VCaP (cell line): ENCODE measurements at regions not wholly inside any gene's neighbourhood (a gene's known extent, or its start where the extent isn't known, plus 50 kb on each side); places are given as distances from the start of the nearest gene placed in this dataset.
"Not testable (repeated sequence)": the region's sequence is repeated elsewhere in the genome, so short reads cannot be mapped to it uniquely, and the experiment has no call there.

Source experiments
- H3K27ac ChIP-seq: fragments of 450-650 bp; 2 replicates; pipeline ENCODE4 v1.5.1; 2017
- TF ChIP-seq, protein P1 (sequence below): fragments of 450-650 bp; conservative IDR thresholded peaks from 2 replicates; pipeline ENCODE4 v1.5.1; 2017; ENCODE audit warnings: mild to moderate bottlenecking, moderate library complexity

DNA sequence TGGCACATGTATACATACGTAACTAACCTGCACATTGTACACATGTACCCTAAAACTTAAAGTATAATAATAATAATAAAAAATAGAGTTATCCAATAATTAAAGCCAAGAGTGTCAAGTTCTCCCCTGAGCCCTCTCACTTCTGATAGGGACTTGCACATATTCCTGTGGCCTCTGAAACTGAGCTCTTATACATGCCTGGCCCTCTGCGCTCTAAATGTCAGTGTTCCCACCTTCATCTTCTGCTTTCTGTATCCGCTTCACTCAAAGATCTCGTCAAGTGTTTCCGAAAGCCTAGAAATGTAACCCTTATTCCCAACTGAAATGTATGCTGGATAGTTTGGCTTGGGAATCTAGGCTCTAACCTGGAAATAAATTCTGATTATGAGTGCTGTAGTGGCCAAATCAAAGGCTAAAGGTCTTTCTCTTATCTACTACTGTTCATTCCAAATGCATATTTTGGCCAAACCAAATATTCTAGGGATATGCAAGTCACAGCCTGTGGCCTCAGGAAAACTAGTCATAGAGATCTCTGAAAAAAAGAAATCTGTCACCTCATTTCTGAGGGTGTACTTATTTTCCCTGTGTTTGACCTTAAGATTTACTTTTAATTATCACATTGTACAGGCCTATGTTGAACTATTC lies 99.5 kb upstream of the LYPLAL1 start:
- TF ChIP-seq, protein P1, sequence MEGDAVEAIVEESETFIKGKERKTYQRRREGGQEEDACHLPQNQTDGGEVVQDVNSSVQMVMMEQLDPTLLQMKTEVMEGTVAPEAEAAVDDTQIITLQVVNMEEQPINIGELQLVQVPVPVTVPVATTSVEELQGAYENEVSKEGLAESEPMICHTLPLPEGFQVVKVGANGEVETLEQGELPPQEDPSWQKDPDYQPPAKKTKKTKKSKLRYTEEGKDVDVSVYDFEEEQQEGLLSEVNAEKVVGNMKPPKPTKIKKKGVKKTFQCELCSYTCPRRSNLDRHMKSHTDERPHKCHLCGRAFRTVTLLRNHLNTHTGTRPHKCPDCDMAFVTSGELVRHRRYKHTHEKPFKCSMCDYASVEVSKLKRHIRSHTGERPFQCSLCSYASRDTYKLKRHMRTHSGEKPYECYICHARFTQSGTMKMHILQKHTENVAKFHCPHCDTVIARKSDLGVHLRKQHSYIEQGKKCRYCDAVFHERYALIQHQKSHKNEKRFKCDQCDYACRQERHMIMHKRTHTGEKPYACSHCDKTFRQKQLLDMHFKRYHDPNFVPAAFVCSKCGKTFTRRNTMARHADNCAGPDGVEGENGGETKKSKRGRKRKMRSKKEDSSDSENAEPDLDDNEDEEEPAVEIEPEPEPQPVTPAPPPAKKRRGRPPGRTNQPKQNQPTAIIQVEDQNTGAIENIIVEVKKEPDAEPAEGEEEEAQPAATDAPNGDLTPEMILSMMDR: no peak
- no peak overlapping the region for H3K27ac ChIP-seq

GRCh38 chr1:219075121-219075879 lies 98.4 kb upstream of the LYPLAL1 start:
- TF ChIP-seq, protein P1: no peak
- no peak overlapping the region for H3K27ac ChIP-seq

DNA sequence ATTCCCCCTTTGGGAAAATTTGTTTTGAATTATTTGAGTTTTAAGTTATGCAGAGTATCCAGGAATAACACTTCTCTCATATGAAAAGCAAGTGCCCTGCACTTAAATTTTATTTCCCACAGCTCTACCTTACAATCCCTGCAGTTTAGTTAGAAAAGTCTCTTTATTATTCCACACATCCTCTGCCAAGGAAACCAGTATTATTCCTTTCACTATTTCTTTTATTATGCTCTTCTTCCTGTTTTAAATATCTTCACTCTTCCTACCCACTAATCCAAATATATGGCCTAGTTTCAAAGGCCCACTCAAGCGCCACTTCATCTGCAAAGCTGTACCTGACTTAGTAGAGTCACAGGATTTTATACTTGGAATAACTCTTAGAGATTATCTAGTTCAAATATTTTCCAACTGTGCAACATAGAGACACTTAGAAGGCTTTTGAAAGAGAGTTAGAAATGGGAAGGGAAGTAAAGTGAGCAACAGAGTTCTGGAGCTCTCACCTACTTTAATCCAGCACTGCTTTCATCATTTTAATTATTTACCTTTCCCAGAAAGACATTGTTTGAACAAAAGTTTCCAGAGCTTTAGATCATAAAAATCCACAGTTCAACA lies 97.2 kb upstream of the LYPLAL1 start:
- no peak overlapping the region for H3K27ac ChIP-seq
- TF ChIP-seq, protein P1: no peak

DNA sequence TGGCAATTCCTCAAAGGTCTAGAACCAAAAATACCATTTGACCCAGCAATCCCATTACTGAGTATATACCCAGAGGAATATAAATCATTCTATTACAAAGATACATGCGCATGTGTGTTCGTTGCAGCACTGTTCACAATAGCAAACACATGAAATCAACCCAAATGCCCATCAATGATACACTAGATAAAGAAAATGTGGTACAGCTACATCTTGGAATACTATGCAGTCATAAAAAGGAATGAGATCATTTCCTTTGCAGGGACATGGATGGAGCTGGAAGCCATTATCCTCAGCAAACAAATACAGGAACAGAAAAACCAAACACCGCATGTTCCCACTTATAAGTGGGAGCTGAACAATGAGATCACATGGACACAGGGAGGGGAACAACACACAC lies 95.9 kb upstream of the LYPLAL1 start:
- not testable (repeated sequence) for H3K27ac ChIP-seq

- H3K27ac ChIP-seq: no peak overlapping the region
- TF ChIP-seq, protein P1: no peak
Measured at GRCh38 chr1:219081943-219082925, 91.4 kb upstream of the LYPLAL1 start.

DNA sequence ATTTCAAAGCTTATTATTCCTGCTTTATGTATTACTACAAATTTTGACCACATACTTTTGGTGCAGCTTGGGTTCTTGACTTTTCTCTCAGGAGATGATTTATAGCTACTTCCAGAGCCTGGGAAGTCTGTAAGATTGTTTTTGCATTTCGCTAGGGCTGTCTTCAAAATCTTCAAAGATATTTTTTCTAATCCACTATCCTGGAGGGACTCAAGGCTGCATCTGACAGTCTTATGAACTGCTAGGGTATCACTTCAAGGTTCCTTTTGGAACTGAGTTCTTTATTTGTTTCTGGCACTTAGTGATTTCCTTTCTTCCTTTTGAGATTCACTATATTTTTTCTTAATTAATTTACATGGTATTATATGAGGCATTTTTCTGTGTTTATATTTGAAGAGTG lies 90.0 kb upstream of the LYPLAL1 start:
- no peak overlapping the region for H3K27ac ChIP-seq

GRCh38 chr1:219085082-219085481 lies 88.6 kb upstream of the LYPLAL1 start:
- no peak overlapping the region for H3K27ac ChIP-seq
- TF ChIP-seq, protein P1: no peak

More for the DNA sequence above, 90.0 kb upstream of the LYPLAL1 start:
- TF ChIP-seq, protein P1: no peak
